GM04504 (cell line): ENCODE measurements at regions not wholly inside any gene's neighbourhood (a gene's known extent, or its start where the extent isn't known, plus 50 kb on each side); places are given as distances from the start of the nearest gene placed in this dataset.
"Not testable (repeated sequence)": the region's sequence is repeated elsewhere in the genome, so short reads cannot be mapped to it uniquely, and the experiment has no call there.

ENCODE experiments used
- DNase-seq: peaks from one replicate; pipeline ENCODE4 v3.0.0-alpha.2; 2012; ENCODE audit warnings: low read depth

- no peak for DNase-seq
Measured at GRCh38 chr6:85128781-85129180, 321.1 kb upstream of the NT5E start.

GRCh38 chr6:85128256-85128655 is 321.6 kb upstream of the NT5E start:
- not testable (repeated sequence) for DNase-seq

GRCh38 chr6:85127696-85128243 is 322.1 kb upstream of the NT5E start:
- DNase-seq = no peak

GRCh38 chr6:85127168-85127498 is 322.8 kb upstream of the NT5E start:
- no peak for DNase-seq

- DNase-seq = peak; percentile 43
Measured at GRCh38 chr6:85126485-85127167, 323.3 kb upstream of the NT5E start.

GRCh38 chr6:85125526-85125925 is 324.4 kb upstream of the NT5E start:
- DNase-seq = no peak

- peak; percentile 51 for DNase-seq
Measured at GRCh38 chr6:85124472-85125354, 325.2 kb upstream of the NT5E start.

GRCh38 chr6:85121158-85121557 is 328.7 kb upstream of the NT5E start:
- DNase-seq = no peak

GRCh38 chr6:85118652-85119235 is 331.1 kb upstream of the NT5E start:
- no peak for DNase-seq

GRCh38 chr6:85118233-85118632 is 331.6 kb upstream of the NT5E start:
- DNase-seq = no peak

GRCh38 chr6:85116475-85116874 is 333.4 kb upstream of the NT5E start:
- no peak for DNase-seq

- DNase-seq = no peak
Measured at GRCh38 chr6:85115876-85116275, 334.0 kb upstream of the NT5E start.

- DNase-seq = no peak
Measured at GRCh38 chr6:85115376-85115775, 334.5 kb upstream of the NT5E start.

- DNase-seq = no peak
Measured at GRCh38 chr6:85114581-85114935, 335.3 kb upstream of the NT5E start.

GRCh38 chr6:85113934-85114580 is 335.8 kb upstream of the NT5E start:
- no peak for DNase-seq

- no peak for DNase-seq
Measured at GRCh38 chr6:85112540-85112939, 337.3 kb upstream of the NT5E start.

GRCh38 chr6:85111481-85112011 is 338.3 kb upstream of the NT5E start:
- no peak for DNase-seq

GRCh38 chr6:85110943-85111342 is 338.9 kb upstream of the NT5E start:
- DNase-seq = no peak

GRCh38 chr6:85107701-85108100 is 342.2 kb upstream of the NT5E start:
- no peak for DNase-seq

- no peak for DNase-seq
Measured at GRCh38 chr6:85096976-85097375, 332.6 kb upstream of the TBX18 start.

- no peak for DNase-seq
Measured at GRCh38 chr6:85092226-85092625, 327.8 kb upstream of the TBX18 start.

GRCh38 chr6:85089255-85089654 is 324.9 kb upstream of the TBX18 start:
- DNase-seq = no peak
